DND-41 (cell line): ENCODE measurements at regions not wholly inside any gene's neighbourhood (a gene's known extent, or its start where the extent isn't known, plus 50 kb on each side); places are given as distances from the start of the nearest gene placed in this dataset.

Source experiments
- EZH2 ChIP-seq: IDR thresholded peaks from 3 replicates; pipeline ENCODE4 v1.6.1; 2012; ENCODE audit warnings: borderline replicate concordance, low read depth, mild to moderate bottlenecking, moderate library complexity, low read length, inconsistent platforms; ENCODE audit not compliant: severe bottlenecking
- TF ChIP-seq, protein P1 (sequence below): IDR thresholded peaks from 2 replicates; pipeline ENCODE4 v1.5.1; 2012; ENCODE audit warnings: borderline replicate concordance, low read length, moderate library complexity, mild to moderate bottlenecking; ENCODE audit not compliant: poor library complexity, severe bottlenecking; ENCODE audit errors: extremely low read depth

DNA sequence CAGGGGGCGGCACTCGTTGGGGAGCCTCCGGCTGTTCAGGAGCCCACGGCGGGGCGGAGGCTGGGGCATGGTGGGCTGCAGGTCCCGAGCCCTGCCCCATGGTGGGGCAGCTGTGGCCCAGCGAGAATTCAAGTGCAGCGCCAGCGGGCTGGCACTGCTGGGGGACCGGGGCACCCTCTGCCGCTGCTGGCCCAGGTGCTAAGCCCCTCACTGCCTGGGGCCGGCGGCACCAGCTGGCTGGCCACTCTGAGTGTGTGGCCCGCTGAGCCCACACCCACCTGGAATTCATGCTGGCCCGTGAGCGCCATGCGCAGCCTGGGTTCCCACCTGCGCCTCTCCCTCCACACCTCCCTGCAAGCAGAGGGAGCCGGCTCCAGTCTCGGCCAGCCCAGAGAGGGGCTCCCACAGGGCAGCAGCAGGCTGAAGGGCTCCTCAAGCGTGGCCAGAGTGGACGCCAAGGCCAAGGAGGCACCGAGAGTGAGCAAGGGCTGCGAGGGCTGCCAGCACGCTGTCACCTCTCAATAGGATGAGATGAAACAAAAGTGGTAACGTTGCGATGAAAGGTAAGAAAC, 464.9 kb downstream of the PCDH7 start:
- TF ChIP-seq, protein P1, sequence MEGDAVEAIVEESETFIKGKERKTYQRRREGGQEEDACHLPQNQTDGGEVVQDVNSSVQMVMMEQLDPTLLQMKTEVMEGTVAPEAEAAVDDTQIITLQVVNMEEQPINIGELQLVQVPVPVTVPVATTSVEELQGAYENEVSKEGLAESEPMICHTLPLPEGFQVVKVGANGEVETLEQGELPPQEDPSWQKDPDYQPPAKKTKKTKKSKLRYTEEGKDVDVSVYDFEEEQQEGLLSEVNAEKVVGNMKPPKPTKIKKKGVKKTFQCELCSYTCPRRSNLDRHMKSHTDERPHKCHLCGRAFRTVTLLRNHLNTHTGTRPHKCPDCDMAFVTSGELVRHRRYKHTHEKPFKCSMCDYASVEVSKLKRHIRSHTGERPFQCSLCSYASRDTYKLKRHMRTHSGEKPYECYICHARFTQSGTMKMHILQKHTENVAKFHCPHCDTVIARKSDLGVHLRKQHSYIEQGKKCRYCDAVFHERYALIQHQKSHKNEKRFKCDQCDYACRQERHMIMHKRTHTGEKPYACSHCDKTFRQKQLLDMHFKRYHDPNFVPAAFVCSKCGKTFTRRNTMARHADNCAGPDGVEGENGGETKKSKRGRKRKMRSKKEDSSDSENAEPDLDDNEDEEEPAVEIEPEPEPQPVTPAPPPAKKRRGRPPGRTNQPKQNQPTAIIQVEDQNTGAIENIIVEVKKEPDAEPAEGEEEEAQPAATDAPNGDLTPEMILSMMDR: no peak
- no peak for TF ChIP-seq EZH2
